ENCODE measurements at regions not wholly inside any gene's neighbourhood (a gene's known extent, or its start where the extent isn't known, plus 50 kb on each side); places are given as distances from the start of the nearest gene placed in this dataset.
"Not testable (repeated sequence)": the region's sequence is repeated elsewhere in the genome, so short reads cannot be mapped to it uniquely, and the experiment has no call there.

DNA sequence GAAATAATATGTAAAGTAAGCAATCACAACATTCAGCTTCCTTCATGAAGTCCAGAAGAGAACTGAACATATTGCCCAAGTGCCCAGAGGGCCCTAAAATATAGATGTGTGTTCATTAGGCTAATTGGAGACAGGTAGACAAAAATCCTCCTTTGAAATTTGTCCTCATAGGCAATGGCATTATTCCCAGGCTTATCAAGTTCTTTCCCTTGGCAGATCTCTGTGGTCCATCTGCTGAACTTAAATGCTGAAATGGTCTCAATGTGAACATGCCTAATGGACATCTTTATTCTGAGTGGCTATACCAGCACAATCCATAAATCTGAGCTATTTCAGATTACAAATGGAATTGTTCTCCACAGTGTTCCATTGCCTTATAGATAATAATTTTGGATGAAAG lies 79.0 kb upstream of the BMP5 start:
- no peak for DNase-seq

DNA sequence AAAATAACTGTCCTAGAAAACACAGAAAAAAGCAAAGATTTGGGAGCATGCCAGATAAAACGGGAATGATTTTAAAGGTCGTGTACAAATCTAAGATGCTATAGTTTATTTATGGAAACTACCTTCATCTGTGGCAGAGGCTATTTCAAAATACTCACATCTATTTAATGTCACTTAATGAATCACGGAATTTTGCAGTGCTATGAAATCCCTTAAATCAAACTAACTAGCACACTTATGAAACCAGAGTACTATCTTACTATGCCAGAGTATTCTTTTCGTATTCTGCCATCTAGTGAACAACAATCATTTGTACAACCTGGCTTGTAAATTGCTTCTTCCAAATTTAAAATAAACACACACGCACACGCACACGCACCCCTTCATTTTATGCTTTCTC lies 77.9 kb upstream of the BMP5 start:
- DNase-seq, result peak; percentile 4

GRCh38 chr6:55950071-55950814 lies 74.9 kb upstream of the BMP5 start:
- DNase-seq, result no peak

- no peak for DNase-seq
Observed at GRCh38 chr6:55943329-55943728, 67.9 kb upstream of the BMP5 start.

DNA sequence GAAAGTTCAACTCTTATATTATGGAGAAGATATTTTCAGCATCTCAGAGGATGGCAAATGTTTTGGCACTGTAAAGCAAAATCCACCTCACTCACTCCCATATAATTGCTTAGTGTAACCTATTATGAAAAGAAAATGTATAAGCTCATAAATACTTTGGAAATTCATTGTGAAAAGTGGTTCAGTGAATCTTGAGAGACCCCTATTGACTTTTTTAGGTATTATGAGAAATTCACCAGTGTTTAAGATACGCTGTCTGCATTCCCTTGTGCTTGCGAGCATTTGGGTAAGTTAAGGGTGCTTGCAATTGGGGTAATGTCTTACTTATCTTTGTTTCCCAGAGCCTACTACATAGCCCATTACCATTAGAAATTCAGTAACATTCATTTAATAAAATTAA lies 66.3 kb upstream of the BMP5 start:
- no peak for DNase-seq

DNA sequence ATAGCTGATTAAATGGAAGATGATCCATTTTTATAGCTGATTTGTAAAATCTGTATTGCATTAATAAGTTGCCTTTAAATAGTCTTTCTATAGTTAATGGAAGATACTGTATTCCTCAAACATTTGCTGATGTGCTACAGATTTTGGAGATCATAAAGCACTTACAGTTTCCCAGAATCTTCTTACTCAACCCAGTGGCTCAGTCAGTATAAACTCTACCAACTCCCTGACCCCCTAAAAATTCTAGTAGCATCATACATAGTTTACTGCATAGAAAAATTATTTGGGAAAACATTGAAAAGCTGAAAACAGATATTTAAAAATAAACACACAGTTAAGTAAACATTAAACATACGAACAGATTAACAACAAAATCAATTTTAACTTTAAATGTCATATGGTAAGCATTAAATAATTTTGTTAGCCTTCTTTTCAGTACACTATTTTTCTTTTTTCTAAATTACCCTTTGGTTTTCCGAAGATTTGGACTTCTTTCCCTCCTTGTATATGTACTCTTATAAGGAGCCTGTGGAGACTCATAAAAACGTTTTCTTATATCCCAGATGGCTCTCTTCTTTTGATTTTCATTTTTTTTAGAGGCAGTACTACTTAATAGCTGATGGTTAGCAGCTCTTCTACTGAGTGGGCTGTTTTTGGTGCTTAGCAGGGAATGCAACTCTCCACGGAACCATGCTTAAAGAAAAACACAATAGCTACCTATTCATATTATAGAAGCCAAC lies 62.7 kb upstream of the BMP5 start:
- DNase-seq, result no peak

GRCh38 chr6:55937261-55937947 lies 62.0 kb upstream of the BMP5 start:
- DNase-seq, result no peak

GRCh38 chr6:55931101-55931500 lies 55.7 kb upstream of the BMP5 start:
- DNase-seq, result no peak

DNA sequence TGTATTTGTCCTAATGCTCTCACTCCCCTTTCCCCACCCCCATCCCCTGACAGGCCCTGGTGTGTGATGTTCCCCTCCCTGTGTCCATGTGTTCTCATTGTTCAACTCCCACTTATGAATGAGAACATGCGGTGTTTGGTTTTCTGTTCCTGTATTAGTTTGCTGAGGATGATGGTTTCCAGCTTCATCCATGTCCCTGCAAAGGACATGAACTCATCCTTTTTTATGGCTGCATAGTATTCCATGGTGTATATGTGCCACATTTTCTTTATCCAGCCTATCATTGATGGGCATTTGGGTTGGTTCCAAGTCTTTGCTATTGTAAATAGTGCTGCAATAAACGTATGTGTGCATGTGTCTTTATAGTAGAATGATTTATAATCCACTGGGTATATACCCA lies 52.3 kb upstream of the BMP5 start:
- not testable (repeated sequence) for DNase-seq

DNA sequence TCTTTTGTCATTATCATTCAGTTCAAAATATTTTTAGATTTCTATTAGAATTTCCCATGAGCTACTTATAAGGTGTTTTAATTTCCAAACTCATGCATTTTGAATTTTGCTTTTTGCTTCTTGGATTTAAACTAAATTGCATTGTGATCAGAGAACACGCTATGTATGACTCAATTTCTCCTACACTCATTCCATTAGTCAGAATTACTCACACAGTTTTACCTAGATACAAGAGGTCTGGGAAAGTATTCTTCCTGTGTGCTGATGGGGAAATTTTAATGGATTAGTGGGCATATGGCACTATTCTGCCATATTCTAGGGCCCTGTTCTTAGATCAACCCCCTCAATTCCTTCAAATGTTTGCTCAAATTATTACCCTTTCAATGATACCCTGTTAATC lies 49.9 kb upstream of the BMP5 start:
- DNase-seq, result no peak

Measured in COR-L47 (cell line).